ENCODE measurements at regions not wholly inside any gene's neighbourhood (a gene's known extent, or its start where the extent isn't known, plus 50 kb on each side); places are given as distances from the start of the nearest gene placed in this dataset.
A peak's percentile ranks its signal among the peaks of the same experiment; 100 is the strongest.

- TF ChIP-seq CTCF (IDR thresholded peaks at IDR 0.05; ENCODE audit: low read depth, low read length): no peak
- no peak for DNase-seq
- no peaks in the 10 kb centered on the region for H3K27me3 ChIP-seq (ENCODE audit: insufficient read depth, low read depth, severe bottlenecking)
- peaks cover 4% of the 10 kb centered on the region; the same call in 1 of the 2 replicates for H3K36me3 ChIP-seq
- no peak overlapping the region for H3K4me3 ChIP-seq (ENCODE audit: low read depth, low read length)
- H3K9me3 ChIP-seq (ENCODE audit: severe bottlenecking): no peaks in the 10 kb centered on the region
- no peak overlapping the region for H3K27ac ChIP-seq
Measured at GRCh38 chr3:124384527-124384926, 345.7 kb upstream of the UMPS start.

GRCh38 chr3:124385996-124386395, 344.3 kb upstream of the UMPS start:
- H3K27me3 ChIP-seq (ENCODE audit: insufficient read depth, low read depth, severe bottlenecking): no peaks in the 10 kb centered on the region
- no peak for TF ChIP-seq CTCF (IDR thresholded peaks at IDR 0.05; ENCODE audit: low read depth, low read length)
- DNase-seq: peak; percentile 63
- no peaks in the 10 kb centered on the region for H3K9me3 ChIP-seq (ENCODE audit: severe bottlenecking)
- no peak overlapping the region for H3K27ac ChIP-seq
- H3K4me3 ChIP-seq (ENCODE audit: low read depth, low read length): no peak overlapping the region
- H3K36me3 ChIP-seq: peaks cover 4% of the 10 kb centered on the region; the same call in 1 of the 2 replicates

GRCh38 chr3:124386996-124387595, 343.2 kb upstream of the UMPS start:
- Histone ChIP-seq H3K4me3 (ENCODE audit: low read depth, low read length) (no peak overlapping the region), H3K27ac (no peak overlapping the region), H3K9me3 (ENCODE audit: severe bottlenecking) (no peaks in the 10 kb centered on the region), H3K36me3 (peaks cover 8% of the 10 kb centered on the region; the same call in 1 of the 2 replicates), H3K27me3 (ENCODE audit: insufficient read depth, low read depth, severe bottlenecking) (no peaks in the 10 kb centered on the region)
- no peak for DNase-seq
- no peak for TF ChIP-seq CTCF (IDR thresholded peaks at IDR 0.05; ENCODE audit: low read depth, low read length)

DNA sequence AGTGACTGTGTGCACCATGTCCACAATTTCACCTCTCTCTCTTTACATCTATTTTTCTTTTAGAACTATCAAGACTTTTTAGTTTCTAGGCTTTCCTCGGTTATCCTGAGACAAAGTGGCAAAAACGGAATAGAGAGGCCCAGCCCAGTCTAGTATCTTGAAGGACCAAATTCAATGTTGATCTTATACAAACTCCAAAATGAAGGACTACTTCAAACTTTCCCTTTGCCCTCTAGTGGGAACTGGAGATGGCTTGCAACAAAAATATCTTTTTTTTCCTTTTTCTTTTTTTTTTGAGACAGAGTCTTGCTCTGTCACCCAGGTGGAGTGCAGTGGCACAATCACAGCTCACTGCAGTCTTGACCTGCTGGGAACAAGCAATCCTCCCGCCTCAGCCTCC, 338.5 kb upstream of the UMPS start:
- no peak for DNase-seq
- H3K4me3 ChIP-seq (ENCODE audit: low read depth, low read length): no peak overlapping the region
- peaks cover 32% of the 10 kb centered on the region for H3K36me3 ChIP-seq
- H3K27me3 ChIP-seq (ENCODE audit: insufficient read depth, low read depth, severe bottlenecking): no peaks in the 10 kb centered on the region
- no peak for TF ChIP-seq CTCF (IDR thresholded peaks at IDR 0.05; ENCODE audit: low read depth, low read length)
- H3K9me3 ChIP-seq (ENCODE audit: severe bottlenecking): no peaks in the 10 kb centered on the region
- H3K27ac ChIP-seq: no peak overlapping the region

GRCh38 chr3:124393340-124393739, 336.9 kb upstream of the UMPS start:
- Histone ChIP-seq H3K36me3 (peaks cover 39% of the 10 kb centered on the region), H3K27me3 (ENCODE audit: insufficient read depth, low read depth, severe bottlenecking) (no peaks in the 10 kb centered on the region), H3K9me3 (ENCODE audit: severe bottlenecking) (no peaks in the 10 kb centered on the region), H3K27ac (no peak overlapping the region), H3K4me3 (ENCODE audit: low read depth, low read length) (no peak overlapping the region)
- no peak for TF ChIP-seq CTCF (IDR thresholded peaks at IDR 0.05; ENCODE audit: low read depth, low read length)
- no peak for DNase-seq

GRCh38 chr3:124395162-124395561, 335.1 kb upstream of the UMPS start:
- no peak for TF ChIP-seq CTCF (IDR thresholded peaks at IDR 0.05; ENCODE audit: low read depth, low read length)
- DNase-seq: no peak
- no peak overlapping the region for H3K27ac ChIP-seq
- no peak overlapping the region for H3K4me3 ChIP-seq (ENCODE audit: low read depth, low read length)
- H3K36me3 ChIP-seq: peaks cover 54% of the 10 kb centered on the region
- no peaks in the 10 kb centered on the region for H3K27me3 ChIP-seq (ENCODE audit: insufficient read depth, low read depth, severe bottlenecking)
- no peaks in the 10 kb centered on the region for H3K9me3 ChIP-seq (ENCODE audit: severe bottlenecking)
